Astrocyte of the cerebellum (primary cell): ENCODE measurements at regions not wholly inside any gene's neighbourhood (a gene's known extent, or its start where the extent isn't known, plus 50 kb on each side); places are given as distances from the start of the nearest gene placed in this dataset.

Experiments
- DNase-seq: peaks from one replicate; pipeline ENCODE4 v3.0.0-alpha.2; 2011; ENCODE audit warnings: low read depth
- H3K4me3 ChIP-seq: 2 replicates; pipeline ENCODE4 v1.5.1; 2011; ENCODE audit warnings: mild to moderate bottlenecking, low read depth, low read length, moderate library complexity
- in situ Hi-C: cut with HindIII; loops from 2 replicates; pipeline ENCODE4 v1.10.0; 2017; ENCODE audit warnings: low sequenced_read_pairs
- TF ChIP-seq, protein P1 (sequence below): IDR thresholded peaks from 2 replicates; pipeline ENCODE4 v1.5.1; 2012; ENCODE audit warnings: low read length, low read depth, moderate library complexity, mild to moderate bottlenecking; ENCODE audit errors: missing control alignments

- DNase-seq: no peak
Measured at GRCh38 chr13:80924596-80924995, 583.7 kb upstream of the SPRY2 start.

GRCh38 chr13:80923907-80924306, 583.0 kb upstream of the SPRY2 start:
- H3K4me3 ChIP-seq: no peak overlapping the region
- TF ChIP-seq, protein P1, sequence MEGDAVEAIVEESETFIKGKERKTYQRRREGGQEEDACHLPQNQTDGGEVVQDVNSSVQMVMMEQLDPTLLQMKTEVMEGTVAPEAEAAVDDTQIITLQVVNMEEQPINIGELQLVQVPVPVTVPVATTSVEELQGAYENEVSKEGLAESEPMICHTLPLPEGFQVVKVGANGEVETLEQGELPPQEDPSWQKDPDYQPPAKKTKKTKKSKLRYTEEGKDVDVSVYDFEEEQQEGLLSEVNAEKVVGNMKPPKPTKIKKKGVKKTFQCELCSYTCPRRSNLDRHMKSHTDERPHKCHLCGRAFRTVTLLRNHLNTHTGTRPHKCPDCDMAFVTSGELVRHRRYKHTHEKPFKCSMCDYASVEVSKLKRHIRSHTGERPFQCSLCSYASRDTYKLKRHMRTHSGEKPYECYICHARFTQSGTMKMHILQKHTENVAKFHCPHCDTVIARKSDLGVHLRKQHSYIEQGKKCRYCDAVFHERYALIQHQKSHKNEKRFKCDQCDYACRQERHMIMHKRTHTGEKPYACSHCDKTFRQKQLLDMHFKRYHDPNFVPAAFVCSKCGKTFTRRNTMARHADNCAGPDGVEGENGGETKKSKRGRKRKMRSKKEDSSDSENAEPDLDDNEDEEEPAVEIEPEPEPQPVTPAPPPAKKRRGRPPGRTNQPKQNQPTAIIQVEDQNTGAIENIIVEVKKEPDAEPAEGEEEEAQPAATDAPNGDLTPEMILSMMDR: peak; percentile 19
- in situ Hi-C loops: no loop called here
- no peak for DNase-seq

More at GRCh38 chr13:80924596-80924995, 583.7 kb upstream of the SPRY2 start:
- TF ChIP-seq, protein P1: no peak
- in situ Hi-C loops: no loop called here
- H3K4me3 ChIP-seq: no peak overlapping the region

GRCh38 chr13:80921971-80922370, 581.0 kb upstream of the SPRY2 start:
- DNase-seq: no peak
- in situ Hi-C loops: no loop called here
- no peak overlapping the region for H3K4me3 ChIP-seq
- TF ChIP-seq, protein P1: no peak

- TF ChIP-seq, protein P1: no peak
- in situ Hi-C loops: no loop called here
- no peak for DNase-seq
- H3K4me3 ChIP-seq: no peak overlapping the region
Measured at GRCh38 chr13:80921541-80921940, 580.6 kb upstream of the SPRY2 start.

GRCh38 chr13:80906860-80907259, 565.9 kb upstream of the SPRY2 start:
- TF ChIP-seq, protein P1: no peak
- DNase-seq: no peak
- in situ Hi-C loops: no loop called here
- no peak overlapping the region for H3K4me3 ChIP-seq

DNA sequence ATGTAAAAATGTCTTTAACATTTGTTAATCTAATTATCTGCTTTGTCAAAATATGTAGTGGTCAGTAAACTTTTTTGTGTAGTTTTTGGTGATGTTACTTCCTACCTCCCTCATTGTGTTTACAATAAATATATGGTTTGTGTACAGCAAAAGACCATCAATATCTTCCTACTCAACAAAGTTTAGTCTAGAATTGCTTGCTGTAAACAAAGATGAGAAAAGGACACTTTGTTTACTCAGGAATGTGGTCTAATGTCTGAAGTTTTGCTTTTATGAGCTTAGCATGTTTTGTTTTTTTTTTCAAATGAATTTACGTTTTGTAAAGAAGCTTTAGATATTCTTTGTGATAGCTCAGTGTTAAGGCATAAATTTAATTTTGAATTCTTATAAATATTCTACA, 563.5 kb upstream of the SPRY2 start:
- in situ Hi-C loops: no loop called here
- H3K4me3 ChIP-seq: no peak overlapping the region
- TF ChIP-seq, protein P1: no peak
- DNase-seq: no peak

GRCh38 chr13:80903911-80904310, 563.0 kb upstream of the SPRY2 start:
- H3K4me3 ChIP-seq: no peak overlapping the region
- TF ChIP-seq, protein P1: no peak
- DNase-seq: no peak
- in situ Hi-C loops: no loop called here
